ENCODE measurements at regions not wholly inside any gene's neighbourhood (a gene's known extent, or its start where the extent isn't known, plus 50 kb on each side); places are given as distances from the start of the nearest gene placed in this dataset.

GRCh38 chr2:120461092-120461491, 115.2 kb downstream of the INHBB start:
- peaks cover 12 to 15% of the 10 kb centered on the region in 2 experiments for H3K9me3 Mint-ChIP-seq
- no peaks in the 10 kb centered on the region for H3K9me3 ChIP-seq (ENCODE audit: control insufficient read depth, low read depth, low read length)
- peaks cover under 1% of the 10 kb centered on the region for H3K23me2 ChIP-seq (ENCODE audit: insufficient read length, low read depth, low read length, poor library complexity, severe bottlenecking)
- H3K27me3 Mint-ChIP-seq (ENCODE audit: low read depth), result peaks cover 98% of the 10 kb centered on the region
- H3K79me1 ChIP-seq (ENCODE audit: insufficient read depth, low read depth, low read length, poor library complexity, severe bottlenecking), result no peaks in the 10 kb centered on the region
- DNase-seq, result no peak
- no peaks in the 10 kb centered on the region for H3K79me2 ChIP-seq (ENCODE audit: insufficient read depth, low read length)
- no peaks in the 10 kb centered on the region for H4K20me1 ChIP-seq (ENCODE audit: control insufficient read depth, insufficient read depth, insufficient read length)
- no peak overlapping the region for H2BK15ac ChIP-seq (ENCODE audit: low read depth, low read length)
- H3K4me3 Mint-ChIP-seq, result no peak overlapping the region
- no peak overlapping the region for H3T11ph ChIP-seq (ENCODE audit: low read length)
- no peaks in the 10 kb centered on the region; a peak in 1 of 7 replicates for H3K36me3 Mint-ChIP-seq (ENCODE audit: insufficient read depth in 1 of 3, low read depth in 3 of 3)
- peaks cover 46% of the 10 kb centered on the region for H3K27me3 ChIP-seq (ENCODE audit: insufficient read depth, low read length)
- no peak overlapping the region for H2BK120ac ChIP-seq (ENCODE audit: low read depth, low read length, poor library complexity, severe bottlenecking)
- H2AFZ ChIP-seq (ENCODE audit: low read length), result no peak overlapping the region
- no peak overlapping the region for H3K4ac ChIP-seq (ENCODE audit: low read depth, low read length)
- H3K9ac ChIP-seq (ENCODE audit: extremely low read depth, insufficient read length, low read length), result no peak overlapping the region
- H3K4me1 Mint-ChIP-seq, result peaks cover 4 to 9% of the 10 kb centered on the region in 2 experiments
- no peak overlapping the region for H2BK20ac ChIP-seq (ENCODE audit: low read depth, low read length, poor library complexity, severe bottlenecking)
- no CpG with 5 or more reads among the region's 5 CpGs for WGBS (ENCODE audit: extremely low coverage, insufficient read length, low lambda C conversion rate)
- no peak overlapping the region for H3K4me2 ChIP-seq (ENCODE audit: insufficient read depth, insufficient read length, low read length)
- no peak overlapping the region for H3K18ac ChIP-seq (ENCODE audit: insufficient read length, low read depth, low read length)
- H4K91ac ChIP-seq (ENCODE audit: insufficient read length, low read depth, low read length), result no peak overlapping the region
- H3K14ac ChIP-seq (ENCODE audit: insufficient read depth, low read length), result no peak overlapping the region; the same call in 1 of the 2 replicates
- no peak overlapping the region for H3K23ac ChIP-seq (ENCODE audit: insufficient read length, low read depth, low read length)
- H3K27ac Mint-ChIP-seq, result no peak overlapping the region
- no peak overlapping the region for H4K8ac ChIP-seq (replicated peaks; ENCODE audit: insufficient read length, low read depth, low read length)
- H2BK5ac ChIP-seq (ENCODE audit: insufficient read length, low read length), result no peak overlapping the region
- H4K5ac ChIP-seq (ENCODE audit: insufficient read length, low read depth, low read length), result no peak overlapping the region
- no peak for TF ChIP-seq CTCF (conservative IDR thresholded peaks at IDR 0.05)
- H3K56ac ChIP-seq (ENCODE audit: insufficient read length, low read depth, low read length), result no peak overlapping the region
- no peak overlapping the region for H2BK12ac ChIP-seq (ENCODE audit: insufficient read length, low read depth, low read length)
- no peak overlapping the region for H2AK5ac ChIP-seq (ENCODE audit: insufficient read length, low read length)
- no peaks in the 10 kb centered on the region for H3K4me1 ChIP-seq (ENCODE audit: insufficient read depth, low read length)
- no peak overlapping the region for H3K27ac ChIP-seq (ENCODE audit: insufficient read length, low read depth, low read length)

Data from H9 (cell line).